Pulmonary artery endothelial cell (primary cell): ENCODE measurements at regions not wholly inside any gene's neighbourhood (a gene's known extent, or its start where the extent isn't known, plus 50 kb on each side); places are given as distances from the start of the nearest gene placed in this dataset.
"Not testable (repeated sequence)": the region's sequence is repeated elsewhere in the genome, so short reads cannot be mapped to it uniquely, and the experiment has no call there.

ENCODE experiments used
- DNase-seq: peaks from one replicate; pipeline ENCODE4 v3.0.0-alpha.2; 2011; ENCODE audit warnings: low read depth, low spot score

- no peak for DNase-seq
Observed at GRCh38 chr2:208608122-208608835, 201.7 kb downstream of the PTH2R start.

GRCh38 chr2:208609166-208609804 is 202.7 kb downstream of the PTH2R start:
- DNase-seq = no peak

GRCh38 chr2:208615675-208616074 is 209.1 kb downstream of the PTH2R start:
- not testable (repeated sequence) for DNase-seq

- no peak for DNase-seq
Observed at GRCh38 chr2:208618220-208618619, 211.6 kb downstream of the PTH2R start.

- DNase-seq = no peak
Observed at GRCh38 chr2:208619993-208620392, 213.4 kb downstream of the PTH2R start.

GRCh38 chr2:208620487-208620978 is 213.9 kb downstream of the PTH2R start:
- no peak for DNase-seq

DNA sequence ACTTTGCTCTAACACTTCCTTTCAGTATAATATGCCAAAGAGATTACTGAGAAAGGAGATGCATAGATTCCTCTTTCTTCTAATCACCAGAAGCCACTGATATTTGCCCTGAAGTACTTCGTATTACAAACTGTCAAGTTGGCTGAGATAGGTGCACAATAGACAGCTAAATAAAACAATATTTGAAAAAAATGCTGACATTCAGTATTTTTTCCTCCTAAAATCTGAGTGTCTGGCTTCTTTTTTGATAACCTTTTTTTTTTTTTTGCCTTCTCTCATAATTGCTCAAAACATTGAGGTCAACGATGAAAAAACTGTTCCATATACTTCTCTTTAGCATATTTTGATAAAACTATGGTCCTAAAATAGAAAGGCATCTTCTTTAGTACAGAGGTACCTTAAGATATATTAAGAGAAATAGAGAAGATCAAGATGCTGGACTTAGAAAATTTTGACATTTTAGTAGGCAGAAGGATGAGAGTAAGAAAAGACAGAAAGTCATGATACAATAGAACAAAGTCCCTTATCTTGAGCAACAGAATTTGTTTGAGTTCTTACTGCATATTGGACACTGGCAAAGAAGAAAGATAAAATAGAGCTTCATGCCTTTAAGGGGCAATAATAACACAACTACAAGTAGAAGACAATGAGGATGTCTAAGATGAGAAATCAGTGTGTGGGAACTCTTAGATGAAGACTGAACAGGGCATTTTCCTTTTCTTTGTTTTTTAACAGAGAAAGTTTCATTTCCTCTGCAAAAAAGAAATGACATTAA is 220.7 kb downstream of the PTH2R start:
- no peak for DNase-seq

- DNase-seq = no peak
Observed at GRCh38 chr2:208627916-208628315, 221.3 kb downstream of the PTH2R start.

- DNase-seq = no peak
Observed at GRCh38 chr2:208638059-208638458, 231.5 kb downstream of the PTH2R start.

- DNase-seq = no peak
Observed at GRCh38 chr2:208642125-208642779, 235.7 kb downstream of the PTH2R start.

- no peak for DNase-seq
Observed at GRCh38 chr2:208643145-208643544, 236.6 kb downstream of the PTH2R start.

- no peak for DNase-seq
Observed at GRCh38 chr2:208645226-208645625, 238.6 kb downstream of the PTH2R start.

- no peak for DNase-seq
Observed at GRCh38 chr2:208648368-208648767, 241.8 kb downstream of the PTH2R start.

GRCh38 chr2:208653383-208653782 is 246.8 kb downstream of the PTH2R start:
- DNase-seq = no peak

GRCh38 chr2:208654056-208654455 is 247.5 kb downstream of the PTH2R start:
- no peak for DNase-seq

DNA sequence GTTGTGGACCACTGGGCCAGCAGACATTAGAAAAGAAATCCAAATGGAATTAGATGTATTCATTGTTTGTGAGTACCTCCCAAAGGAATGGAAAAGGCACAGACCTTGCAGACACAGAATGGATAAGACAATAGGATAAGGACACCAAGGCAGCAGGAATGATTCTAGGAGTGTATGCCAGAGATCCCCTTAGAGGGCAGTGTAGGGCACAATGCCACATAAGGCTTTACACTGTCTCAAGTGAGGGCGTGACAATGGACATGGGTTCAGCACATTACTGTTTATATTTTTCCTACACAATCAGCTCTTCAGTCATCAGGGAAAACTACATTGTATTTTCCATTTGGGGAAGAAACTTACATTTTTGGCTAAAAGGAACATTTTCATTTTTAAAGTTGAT is 250.9 kb downstream of the PTH2R start:
- DNase-seq = no peak

DNA sequence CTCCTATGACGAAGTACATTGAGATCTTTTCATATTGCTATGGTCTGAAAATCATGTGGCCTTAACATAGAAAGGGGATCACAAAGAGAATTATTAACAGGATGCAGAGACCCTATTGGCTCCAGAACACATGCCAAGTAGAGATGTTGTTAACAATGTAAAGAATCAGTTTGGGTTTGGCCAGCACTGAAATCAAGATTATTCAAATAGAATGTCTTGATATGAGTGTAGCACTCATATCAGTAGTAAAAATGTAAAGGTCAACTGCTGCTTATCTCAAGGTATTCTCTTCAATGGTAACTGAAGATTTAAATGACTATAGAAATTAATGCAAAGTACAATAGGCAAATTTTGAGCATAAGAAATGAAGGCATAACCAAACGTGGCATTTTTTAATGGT is 262.8 kb downstream of the PTH2R start:
- DNase-seq = no peak

GRCh38 chr2:208671284-208671683 is 264.7 kb downstream of the PTH2R start:
- DNase-seq = no peak

DNA sequence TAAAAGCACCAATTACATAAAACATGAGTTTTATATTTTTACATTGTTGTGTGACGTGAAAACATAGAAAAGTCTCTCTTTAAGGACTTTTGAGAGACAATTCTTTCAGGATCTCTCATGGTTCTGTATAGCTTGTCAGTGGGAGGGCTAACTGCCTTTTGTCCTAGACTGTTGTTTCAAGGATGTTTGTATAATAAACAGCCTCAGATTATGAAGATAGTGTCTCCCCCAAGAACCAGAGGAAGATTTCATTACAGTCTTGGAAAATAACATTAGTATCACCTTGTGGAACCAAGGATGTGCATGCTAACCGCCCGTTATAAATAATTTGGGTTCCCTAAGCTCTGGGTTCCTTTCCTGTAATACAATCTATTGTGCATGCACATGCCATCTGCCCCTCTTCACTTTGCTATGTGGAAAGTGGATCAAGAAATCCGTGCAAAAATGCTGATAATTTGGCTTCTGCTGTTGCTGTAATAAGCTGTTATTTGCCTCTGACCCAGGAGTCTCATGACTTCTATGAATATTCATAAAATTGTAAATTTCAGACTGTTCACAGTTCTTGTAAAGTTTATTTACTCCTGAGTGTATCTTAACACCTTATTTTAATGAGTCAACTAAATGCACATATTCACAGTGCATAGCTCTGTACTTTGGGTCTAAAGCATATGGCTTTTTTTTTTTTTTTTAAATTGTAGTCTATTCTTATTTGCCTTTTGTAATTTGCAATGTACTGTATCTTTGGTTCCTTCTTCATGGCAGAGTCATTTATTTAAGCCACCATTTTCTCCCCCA is 265.5 kb downstream of the PTH2R start:
- no peak for DNase-seq

DNA sequence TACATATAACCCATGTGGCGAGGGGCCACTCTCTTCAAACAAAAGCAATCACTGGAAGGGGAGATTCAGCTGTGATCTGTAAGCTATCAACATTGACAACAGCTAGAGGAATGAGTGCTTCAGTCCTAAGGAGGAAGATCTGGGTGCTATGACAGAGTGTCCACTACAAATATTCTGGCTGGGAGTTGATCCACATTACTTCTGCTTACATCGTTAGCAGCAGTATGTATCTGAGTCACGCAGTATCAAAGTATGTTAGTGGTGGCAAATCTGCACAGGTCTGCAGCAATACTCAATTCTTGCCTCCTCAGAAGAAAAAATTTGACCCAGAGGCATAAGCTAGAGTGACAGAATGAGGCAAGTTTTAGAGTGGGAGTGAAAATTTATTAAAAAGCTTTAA is 267.0 kb downstream of the PTH2R start:
- DNase-seq = no peak

- DNase-seq = no peak
Observed at GRCh38 chr2:208674919-208675318, 268.3 kb downstream of the PTH2R start.
